D341Med (cell line): ENCODE measurements at regions not wholly inside any gene's neighbourhood (a gene's known extent, or its start where the extent isn't known, plus 50 kb on each side); places are given as distances from the start of the nearest gene placed in this dataset.
"Not testable (repeated sequence)": the region's sequence is repeated elsewhere in the genome, so short reads cannot be mapped to it uniquely, and the experiment has no call there.

ENCODE experiments used
- DNase-seq: peaks from one replicate; pipeline ENCODE4 v3.0.0; 2012; ENCODE audit warnings: low spot score

GRCh38 chr4:25981749-25982148, 67.7 kb downstream of the SMIM20 start:
- no peak for DNase-seq

GRCh38 chr4:25982962-25983361, 68.9 kb downstream of the SMIM20 start:
- DNase-seq: no peak

GRCh38 chr4:25984266-25984665, 70.2 kb downstream of the SMIM20 start:
- no peak for DNase-seq

GRCh38 chr4:25984796-25985195, 70.8 kb downstream of the SMIM20 start:
- DNase-seq: no peak

GRCh38 chr4:25986807-25987206, 72.8 kb downstream of the SMIM20 start:
- no peak for DNase-seq

GRCh38 chr4:25991340-25991739, 77.3 kb downstream of the SMIM20 start:
- no peak for DNase-seq

GRCh38 chr4:25993395-25994185, 79.6 kb downstream of the SMIM20 start:
- DNase-seq: peak; percentile 61

- not testable (repeated sequence) for DNase-seq
Observed at GRCh38 chr4:25994577-25994976, 80.6 kb downstream of the SMIM20 start.

GRCh38 chr4:26000274-26000950, 86.4 kb downstream of the SMIM20 start:
- no peak for DNase-seq

GRCh38 chr4:26001413-26001812, 87.4 kb downstream of the SMIM20 start:
- DNase-seq: no peak

GRCh38 chr4:26001816-26002215, 87.8 kb downstream of the SMIM20 start:
- no peak for DNase-seq

- no peak for DNase-seq
Observed at GRCh38 chr4:26003056-26003455, 89.0 kb downstream of the SMIM20 start.

- no peak for DNase-seq
Observed at GRCh38 chr4:26004290-26004689, 90.3 kb downstream of the SMIM20 start.

GRCh38 chr4:26005764-26006163, 91.7 kb downstream of the SMIM20 start:
- no peak for DNase-seq

GRCh38 chr4:26008737-26009136, 94.7 kb downstream of the SMIM20 start:
- DNase-seq: no peak

- no peak for DNase-seq
Observed at GRCh38 chr4:26009502-26009901, 95.5 kb downstream of the SMIM20 start.

GRCh38 chr4:26010304-26010703, 96.3 kb downstream of the SMIM20 start:
- DNase-seq: no peak

GRCh38 chr4:26013629-26014028, 99.6 kb downstream of the SMIM20 start:
- DNase-seq: no peak

GRCh38 chr4:26015133-26015651, 101.2 kb downstream of the SMIM20 start:
- DNase-seq: no peak

GRCh38 chr4:26015906-26016305, 101.9 kb downstream of the SMIM20 start:
- DNase-seq: no peak

GRCh38 chr4:26017531-26017930, 103.5 kb downstream of the SMIM20 start:
- DNase-seq: no peak

GRCh38 chr4:26017961-26018700, 104.1 kb downstream of the SMIM20 start:
- DNase-seq: not testable (repeated sequence)
